Bronchial epithelial cell (primary cell): ENCODE measurements at regions not wholly inside any gene's neighbourhood (a gene's known extent, or its start where the extent isn't known, plus 50 kb on each side); places are given as distances from the start of the nearest gene placed in this dataset.

Source experiments
- DNase-seq: peaks from one replicate; pipeline ENCODE4 v3.0.0-alpha.2; 2010; ENCODE audit warnings: low read depth
- FAIRE-seq: peaks from 2 replicates; lab custom pipeline; 2011; peaks lifted over from hg19 to GRCh38; lab: Jason Lieb, UNC
- H3K27me3 ChIP-seq: 2 replicates; pipeline ENCODE4 v1.5.1; 2011; ENCODE audit warnings: low read length; ENCODE audit not compliant: control insufficient read depth, insufficient read depth
- H3K36me3 ChIP-seq: 2 replicates; pipeline ENCODE4 v1.5.1; 2011; ENCODE audit warnings: low read length; ENCODE audit not compliant: control insufficient read depth, insufficient read depth
- H3K4me3 ChIP-seq: 2 replicates; pipeline ENCODE4 v1.5.1; 2011; ENCODE audit warnings: mild to moderate bottlenecking, low read depth, low read length, control low read depth
- CTCF ChIP-seq: IDR thresholded peaks from 2 replicates; pipeline ENCODE4 v1.5.1; 2011; ENCODE audit warnings: mild to moderate bottlenecking, moderate library complexity, low read length, control low read depth, inconsistent platforms; ENCODE audit not compliant: insufficient read depth, severe bottlenecking

DNA sequence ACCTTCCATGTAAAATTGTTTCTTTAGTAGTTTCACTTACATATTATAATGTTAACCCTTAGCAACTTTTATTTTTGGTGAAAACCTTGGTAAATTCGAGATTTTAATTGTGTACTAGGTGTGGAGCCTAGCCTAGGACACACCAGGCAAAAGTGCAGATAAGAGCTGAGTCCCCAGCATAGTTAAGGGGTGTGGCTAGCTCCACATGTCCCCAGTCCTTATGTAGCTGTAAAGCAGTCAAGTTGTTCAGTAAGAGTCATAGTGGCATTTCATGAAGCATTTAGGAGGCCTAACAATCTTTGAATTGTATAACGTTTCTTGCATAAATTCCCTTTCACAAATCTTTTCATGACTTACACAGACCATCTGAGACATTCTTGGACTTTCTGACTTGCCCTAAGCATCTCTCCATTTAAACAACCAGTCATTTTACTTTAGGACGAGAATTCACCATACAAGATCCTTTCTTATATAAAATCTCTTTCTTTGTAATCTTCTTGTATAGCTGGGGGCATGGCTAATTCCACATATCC, 53.8 kb upstream of the INHBA start:
- no peak for FAIRE-seq
- Histone ChIP-seq H3K36me3 (no peaks in the 10 kb centered on the region), H3K4me3 (no peak overlapping the region), H3K27me3 (no peaks in the 10 kb centered on the region)
- DNase-seq, result no peak
- no peak for TF ChIP-seq CTCF

- Histone ChIP-seq H3K4me3 (no peak overlapping the region), H3K27me3 (no peaks in the 10 kb centered on the region), H3K36me3 (no peaks in the 10 kb centered on the region)
- no peak for TF ChIP-seq CTCF
- DNase-seq (no peak), FAIRE-seq (no peak)
Measured at GRCh38 chr7:41755096-41755495, 52.2 kb upstream of the INHBA start.

DNA sequence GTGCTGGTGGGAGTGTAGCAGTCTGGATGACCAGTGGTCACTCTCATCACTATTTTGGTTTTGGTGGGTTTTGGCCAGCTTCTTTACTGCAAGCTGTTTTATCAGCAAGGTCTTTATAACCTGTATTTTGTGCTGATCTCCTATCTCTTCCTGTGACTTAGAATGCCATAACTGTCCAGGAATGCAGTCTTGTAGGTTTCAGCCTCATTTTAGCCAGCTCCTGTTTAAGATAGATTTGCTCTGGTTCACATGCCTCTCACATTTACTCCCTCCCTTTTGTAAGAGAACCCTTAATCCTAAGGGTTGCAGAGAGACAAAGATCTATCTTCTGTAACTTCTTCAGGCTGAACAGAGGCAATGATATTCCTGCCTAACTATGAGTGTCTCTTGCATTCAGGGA, 51.2 kb upstream of the INHBA start:
- H3K27me3 ChIP-seq, result no peaks in the 10 kb centered on the region
- H3K36me3 ChIP-seq, result no peaks in the 10 kb centered on the region
- FAIRE-seq (no peak), DNase-seq (peak; percentile 60)
- no peak overlapping the region for H3K4me3 ChIP-seq
- no peak for TF ChIP-seq CTCF
